DOHH2 (cell line): ENCODE measurements at regions not wholly inside any gene's neighbourhood (a gene's known extent, or its start where the extent isn't known, plus 50 kb on each side); places are given as distances from the start of the nearest gene placed in this dataset.

Experiments
- H3F3A ChIP-seq: fragments of 200-600 bp; sonication (generic), shearing (Covaris generic); 2 replicates; pipeline ENCODE4 v1.6.0; 2016; ENCODE audit warnings: antibody characterized with exemption, mild to moderate bottlenecking; ENCODE audit not compliant: control insufficient read depth, insufficient read depth
- H3K27ac ChIP-seq: fragments of 200-600 bp; sonication (generic); 2 replicates; pipeline ENCODE4 v1.5.1; 2014; ENCODE audit warnings: low read depth, mild to moderate bottlenecking, low read length, moderate library complexity
- H3K27me3 ChIP-seq: fragments of 200-600 bp; sonication (generic); 2 replicates; pipeline ENCODE4 v1.6.1; 2014; ENCODE audit warnings: mild to moderate bottlenecking, low read length, mixed read lengths; ENCODE audit not compliant: control insufficient read depth
- H3K36me3 ChIP-seq: fragments of 200-600 bp; sonication (generic); 2 replicates; pipeline ENCODE4 v1.6.1; 2014; ENCODE audit warnings: mild to moderate bottlenecking, low read length, moderate library complexity, mixed read lengths; ENCODE audit not compliant: control insufficient read depth
- H3K4me1 ChIP-seq: fragments of 200-600 bp; sonication (generic); 2 replicates; pipeline ENCODE4 v1.6.1; 2014; ENCODE audit warnings: mild to moderate bottlenecking, low read length, mixed read lengths; ENCODE audit not compliant: control insufficient read depth
- H3K4me2 ChIP-seq: fragments of 200-600 bp; sonication (generic); 2 replicates; pipeline ENCODE4 v1.6.0; 2014; ENCODE audit warnings: mild to moderate bottlenecking, low read length, moderate library complexity
- H3K4me3 ChIP-seq: fragments of 200-600 bp; sonication (generic); 2 replicates; pipeline ENCODE4 v1.5.1; 2014; ENCODE audit warnings: mild to moderate bottlenecking, low read length, mixed read lengths
- H3K79me2 ChIP-seq: fragments of 200-600 bp; sonication (generic); 2 replicates; pipeline ENCODE4 v1.6.1; 2014; ENCODE audit warnings: mild to moderate bottlenecking, low read length, mixed read lengths; ENCODE audit not compliant: control insufficient read depth
- H3K9me2 ChIP-seq: fragments of 200-600 bp; sonication (generic); replicated peaks from 2 replicates; pipeline ENCODE4 v1.6.1; 2014; ENCODE audit warnings: mild to moderate bottlenecking, low read length, mixed read lengths; ENCODE audit not compliant: control insufficient read depth
- H3K9me3 ChIP-seq: fragments of 200-600 bp; sonication (generic); 2 replicates; pipeline ENCODE4 v1.6.1; 2014; ENCODE audit warnings: antibody characterized with exemption, low read length, mixed read lengths; ENCODE audit not compliant: control insufficient read depth, insufficient read depth
- H4K20me1 ChIP-seq: fragments of 200-600 bp; sonication (generic); 2 replicates; pipeline ENCODE4 v1.6.0; 2014; ENCODE audit warnings: low read depth, mild to moderate bottlenecking, antibody characterized with exemption, low read length, moderate library complexity; ENCODE audit not compliant: control insufficient read depth, insufficient read depth
- EZH2phosphoT487 ChIP-seq: fragments of 200-600 bp; sonication (generic); IDR thresholded peaks from 2 replicates; pipeline ENCODE4 v1.6.1; 2017; ENCODE audit warnings: borderline replicate concordance, mild to moderate bottlenecking, antibody characterized with exemption, low read length, moderate library complexity, mixed read lengths
- TF ChIP-seq, protein P1 (sequence below): fragments of 200-600 bp; sonication (generic); IDR thresholded peaks from one replicate; pipeline ENCODE4 v1.5.1; 2014; ENCODE audit warnings: antibody characterized with exemption, mild to moderate bottlenecking, low read depth, low read length; ENCODE audit not compliant: poor library complexity, severe bottlenecking

GRCh38 chr4:178448372-178449035 lies 1006.3 kb upstream of the AGA start:
- no peaks in the 10 kb centered on the region for H3K79me2 ChIP-seq
- H3K36me3 ChIP-seq = no peaks in the 10 kb centered on the region
- H3K27ac ChIP-seq = no peak overlapping the region
- H3K9me3 ChIP-seq = no peaks in the 10 kb centered on the region
- TF ChIP-seq, protein P1, sequence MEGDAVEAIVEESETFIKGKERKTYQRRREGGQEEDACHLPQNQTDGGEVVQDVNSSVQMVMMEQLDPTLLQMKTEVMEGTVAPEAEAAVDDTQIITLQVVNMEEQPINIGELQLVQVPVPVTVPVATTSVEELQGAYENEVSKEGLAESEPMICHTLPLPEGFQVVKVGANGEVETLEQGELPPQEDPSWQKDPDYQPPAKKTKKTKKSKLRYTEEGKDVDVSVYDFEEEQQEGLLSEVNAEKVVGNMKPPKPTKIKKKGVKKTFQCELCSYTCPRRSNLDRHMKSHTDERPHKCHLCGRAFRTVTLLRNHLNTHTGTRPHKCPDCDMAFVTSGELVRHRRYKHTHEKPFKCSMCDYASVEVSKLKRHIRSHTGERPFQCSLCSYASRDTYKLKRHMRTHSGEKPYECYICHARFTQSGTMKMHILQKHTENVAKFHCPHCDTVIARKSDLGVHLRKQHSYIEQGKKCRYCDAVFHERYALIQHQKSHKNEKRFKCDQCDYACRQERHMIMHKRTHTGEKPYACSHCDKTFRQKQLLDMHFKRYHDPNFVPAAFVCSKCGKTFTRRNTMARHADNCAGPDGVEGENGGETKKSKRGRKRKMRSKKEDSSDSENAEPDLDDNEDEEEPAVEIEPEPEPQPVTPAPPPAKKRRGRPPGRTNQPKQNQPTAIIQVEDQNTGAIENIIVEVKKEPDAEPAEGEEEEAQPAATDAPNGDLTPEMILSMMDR = no peak
- no peak for TF ChIP-seq EZH2phosphoT487
- no peaks in the 10 kb centered on the region for H3K27me3 ChIP-seq
- no peaks in the 10 kb centered on the region for H3K9me2 ChIP-seq
- H3F3A ChIP-seq = no peaks in the 10 kb centered on the region
- H3K4me1 ChIP-seq = no peaks in the 10 kb centered on the region
- H3K4me3 ChIP-seq = no peak overlapping the region
- no peak overlapping the region for H3K4me2 ChIP-seq
- H4K20me1 ChIP-seq = no peaks in the 10 kb centered on the region

DNA sequence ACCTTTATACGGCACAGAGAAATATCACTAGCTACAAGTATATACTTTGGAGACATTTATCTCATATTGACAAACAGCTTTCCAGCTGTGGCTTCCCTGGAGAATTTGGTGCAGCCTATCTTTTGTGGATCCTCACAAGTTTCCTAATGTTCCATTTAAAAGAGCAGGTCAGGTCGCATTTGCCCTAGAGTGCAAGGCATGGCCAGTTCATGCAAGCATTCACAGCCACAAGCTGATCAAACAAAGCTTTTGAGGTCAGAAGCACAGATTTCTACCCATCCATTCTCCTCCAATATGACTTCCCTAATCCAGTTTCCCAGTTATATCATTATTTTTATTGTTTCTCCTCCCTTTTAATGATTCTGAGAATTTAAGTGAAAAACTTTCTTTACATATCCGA lies 1008.4 kb upstream of the AGA start:
- TF ChIP-seq, protein P1 = no peak
- TF ChIP-seq EZH2phosphoT487 = no peak
- Histone ChIP-seq H3K27ac (no peak overlapping the region), H4K20me1 (no peaks in the 10 kb centered on the region), H3F3A (no peaks in the 10 kb centered on the region), H3K4me3 (no peak overlapping the region), H3K4me2 (no peak overlapping the region), H3K9me2 (no peaks in the 10 kb centered on the region), H3K79me2 (no peaks in the 10 kb centered on the region), H3K36me3 (no peaks in the 10 kb centered on the region), H3K9me3 (no peaks in the 10 kb centered on the region), H3K4me1 (no peaks in the 10 kb centered on the region), H3K27me3 (no peaks in the 10 kb centered on the region)

DNA sequence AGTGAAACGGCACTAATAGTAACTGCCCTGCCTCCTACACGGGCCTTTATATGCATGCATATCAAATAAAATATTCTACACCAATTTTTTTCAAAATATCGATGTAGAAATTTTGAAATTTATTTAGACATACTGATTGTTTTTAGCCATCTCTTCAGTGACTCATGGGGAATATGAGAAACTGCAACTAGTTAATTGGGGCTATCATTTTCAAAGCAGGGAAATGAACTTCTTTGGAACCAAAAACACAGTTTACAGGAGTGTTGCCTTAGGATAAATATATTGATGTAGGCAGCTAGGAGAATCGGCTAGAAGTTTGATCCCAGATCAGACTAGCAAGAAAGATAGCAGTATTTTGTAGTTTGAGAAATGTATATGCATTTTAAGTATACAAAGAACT lies 1010.8 kb upstream of the AGA start:
- Histone ChIP-seq H3K4me1 (no peaks in the 10 kb centered on the region), H3K4me3 (no peak overlapping the region), H3K9me2 (no peaks in the 10 kb centered on the region), H3K27me3 (no peaks in the 10 kb centered on the region), H3K4me2 (no peak overlapping the region), H3K36me3 (no peaks in the 10 kb centered on the region), H3K27ac (no peak overlapping the region), H4K20me1 (no peaks in the 10 kb centered on the region), H3K79me2 (no peaks in the 10 kb centered on the region), H3K9me3 (no peaks in the 10 kb centered on the region), H3F3A (no peaks in the 10 kb centered on the region)
- TF ChIP-seq, protein P1 = no peak
- TF ChIP-seq EZH2phosphoT487 = no peak
